Psoas muscle (tissue), 7 donors: ENCODE measurements at regions not wholly inside any gene's neighbourhood (a gene's known extent, or its start where the extent isn't known, plus 50 kb on each side); places are given as distances from the start of the nearest gene placed in this dataset.

Source experiments
- ATAC-seq, 4 donors: fragments of 200-7000 bp; cut with Tn5 transposase; one replicate each; pipeline ENCODE4 v1.9.1; 2020; ENCODE audit warnings: moderate library complexity in 3 of 4, mild to moderate bottlenecking in 2 of 4
- DNase-seq, 2 donors: peaks; one replicate each; pipeline ENCODE4 v3.0.0-alpha.2; 2020
- H3K27ac ChIP-seq: fragments of 200-600 bp; one replicate; pipeline ENCODE4 v1.8.0; 2022
- H3K27me3 ChIP-seq, 3 donors: fragments of 200-600 bp in 1 of 3; one replicate each; pipeline versions ENCODE4 v1.6.1 to v1.8.0; 2013 to 2022; ENCODE audit warnings: low read length in 2 of 3, mild to moderate bottlenecking in 2 of 3, moderate library complexity in 1 of 3; ENCODE audit not compliant: insufficient read depth in 3 of 3
- H3K36me3 ChIP-seq, 2 donors: fragments of 200-600 bp in 1 of 2; one replicate each; pipeline versions ENCODE4 v1.6.1 to v1.8.0; 2013 to 2022; ENCODE audit warnings: low read depth in 1 of 2, mild to moderate bottlenecking in 1 of 2, moderate library complexity in 1 of 2; ENCODE audit not compliant: insufficient read depth in 1 of 2
- H3K4me1 ChIP-seq: fragments of 200-600 bp; one replicate; pipeline ENCODE4 v1.8.0; 2022
- H3K4me3 ChIP-seq: fragments of 200-600 bp; one replicate; pipeline ENCODE4 v1.8.0; 2022; ENCODE audit warnings: mild to moderate bottlenecking
- H3K9me3 ChIP-seq: fragments of 200-600 bp; one replicate; pipeline ENCODE4 v1.8.0; 2022
- WGBS, 3 donors: extraction: QIAGEN DNeasy Blood & Tissue Kit; methylation state at CpG; one replicate each; pipeline versions ENCODE4 v1.1.6 to v1.1.7; 2013; 5-methylcytosine and 5-hydroxymethylcytosine counted together
- intact Hi-C, 2 donors: fragments of 100-400 bp; cut with DNase I; formaldehyde crosslinking; loops; one replicate each; pipeline versions ENCODE4 v1.11.0 to v1.14.2; 2022
- TF ChIP-seq, protein P1 (sequence below): fragments of 200-600 bp; IDR thresholded peaks from one replicate; pipeline ENCODE4 v1.8.0; 2022; ENCODE audit warnings: antibody characterized with exemption
- donor health status: healthy with polysubstance abuse.
- donor health status: DM: no; HTN: no; CAD: no; lungs with moderate emphysema.
- donor health status: Bipolar disorder and iron deficiency.
- donor health status: healthy.
- donor health status: DM: yes; HTN: yes; CAD: no.
- donor health status: DM: no; HTN: no; CAD: no.
- donor health status: DM: yes; HTN: yes; CAD: no.

DNA sequence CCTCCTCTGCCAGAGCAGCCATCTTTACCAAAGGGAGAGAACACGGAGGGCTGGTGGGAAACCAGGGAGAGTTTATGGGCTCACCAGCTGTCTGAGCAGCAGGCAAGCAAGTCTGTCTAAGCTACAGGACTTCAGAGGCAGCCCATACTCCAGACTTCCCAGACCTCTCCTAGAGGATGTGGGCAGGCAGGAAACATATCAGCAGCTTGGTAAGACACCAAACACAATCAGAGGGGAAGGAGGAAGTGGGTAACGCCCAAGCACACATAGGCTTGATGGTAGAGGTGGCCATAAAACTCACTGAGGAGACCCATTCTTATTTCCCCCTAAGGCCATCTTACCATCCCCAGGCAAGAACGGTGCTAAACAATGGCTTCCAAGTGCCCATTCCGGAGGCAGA lies 143.1 kb upstream of the ARID1B start:
- Histone ChIP-seq H3K4me3 (no peak overlapping the region), H3K27ac (no peak overlapping the region), H3K4me1 (peaks cover 4% of the 10 kb centered on the region), H3K27me3 (no peaks in the 10 kb centered on the region), H3K36me3 (no peaks in the 10 kb centered on the region), H3K9me3 (no peaks in the 10 kb centered on the region)
- 82 to 88% (median 83%) methylated on average over 4 of the region's 4 CpGs for WGBS, 3 donors
- intact Hi-C loops = no loop called here
- DNase-seq (no peak), ATAC-seq (no peak)
- TF ChIP-seq, protein P1, sequence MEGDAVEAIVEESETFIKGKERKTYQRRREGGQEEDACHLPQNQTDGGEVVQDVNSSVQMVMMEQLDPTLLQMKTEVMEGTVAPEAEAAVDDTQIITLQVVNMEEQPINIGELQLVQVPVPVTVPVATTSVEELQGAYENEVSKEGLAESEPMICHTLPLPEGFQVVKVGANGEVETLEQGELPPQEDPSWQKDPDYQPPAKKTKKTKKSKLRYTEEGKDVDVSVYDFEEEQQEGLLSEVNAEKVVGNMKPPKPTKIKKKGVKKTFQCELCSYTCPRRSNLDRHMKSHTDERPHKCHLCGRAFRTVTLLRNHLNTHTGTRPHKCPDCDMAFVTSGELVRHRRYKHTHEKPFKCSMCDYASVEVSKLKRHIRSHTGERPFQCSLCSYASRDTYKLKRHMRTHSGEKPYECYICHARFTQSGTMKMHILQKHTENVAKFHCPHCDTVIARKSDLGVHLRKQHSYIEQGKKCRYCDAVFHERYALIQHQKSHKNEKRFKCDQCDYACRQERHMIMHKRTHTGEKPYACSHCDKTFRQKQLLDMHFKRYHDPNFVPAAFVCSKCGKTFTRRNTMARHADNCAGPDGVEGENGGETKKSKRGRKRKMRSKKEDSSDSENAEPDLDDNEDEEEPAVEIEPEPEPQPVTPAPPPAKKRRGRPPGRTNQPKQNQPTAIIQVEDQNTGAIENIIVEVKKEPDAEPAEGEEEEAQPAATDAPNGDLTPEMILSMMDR = no peak

DNA sequence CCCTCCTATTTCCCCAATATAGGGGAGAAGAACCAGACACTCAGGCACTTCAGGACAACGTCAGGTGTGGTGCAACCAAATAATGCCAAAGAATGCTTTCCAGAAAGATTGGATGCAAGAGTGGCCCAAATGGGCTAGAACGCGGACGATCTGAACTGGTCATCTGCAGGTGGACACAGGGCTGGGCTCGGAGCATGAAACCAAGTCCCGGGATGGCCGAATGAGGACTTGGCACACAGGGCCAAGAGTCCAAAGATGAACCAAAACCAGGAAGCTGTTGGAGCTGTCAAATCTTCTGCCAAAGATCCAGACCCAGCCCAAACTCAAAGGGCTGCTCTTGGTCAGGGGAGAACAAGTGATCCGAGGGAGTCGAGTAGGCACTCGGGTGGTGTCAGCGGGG lies 143.9 kb upstream of the ARID1B start:
- H3K27me3 ChIP-seq = no peaks in the 10 kb centered on the region
- no peaks in the 10 kb centered on the region for H3K36me3 ChIP-seq
- intact Hi-C loops = no loop called here
- no peak overlapping the region for H3K27ac ChIP-seq
- no peak overlapping the region for H3K4me3 ChIP-seq
- DNase-seq = no peak
- peaks cover 4% of the 10 kb centered on the region for H3K4me1 ChIP-seq
- no peaks in the 10 kb centered on the region for H3K9me3 ChIP-seq
- TF ChIP-seq, protein P1 = no peak
- WGBS, 3 donors = 84 to 90% (median 87%) methylated on average over 11 of the region's 11 CpGs
- no peak for ATAC-seq

DNA sequence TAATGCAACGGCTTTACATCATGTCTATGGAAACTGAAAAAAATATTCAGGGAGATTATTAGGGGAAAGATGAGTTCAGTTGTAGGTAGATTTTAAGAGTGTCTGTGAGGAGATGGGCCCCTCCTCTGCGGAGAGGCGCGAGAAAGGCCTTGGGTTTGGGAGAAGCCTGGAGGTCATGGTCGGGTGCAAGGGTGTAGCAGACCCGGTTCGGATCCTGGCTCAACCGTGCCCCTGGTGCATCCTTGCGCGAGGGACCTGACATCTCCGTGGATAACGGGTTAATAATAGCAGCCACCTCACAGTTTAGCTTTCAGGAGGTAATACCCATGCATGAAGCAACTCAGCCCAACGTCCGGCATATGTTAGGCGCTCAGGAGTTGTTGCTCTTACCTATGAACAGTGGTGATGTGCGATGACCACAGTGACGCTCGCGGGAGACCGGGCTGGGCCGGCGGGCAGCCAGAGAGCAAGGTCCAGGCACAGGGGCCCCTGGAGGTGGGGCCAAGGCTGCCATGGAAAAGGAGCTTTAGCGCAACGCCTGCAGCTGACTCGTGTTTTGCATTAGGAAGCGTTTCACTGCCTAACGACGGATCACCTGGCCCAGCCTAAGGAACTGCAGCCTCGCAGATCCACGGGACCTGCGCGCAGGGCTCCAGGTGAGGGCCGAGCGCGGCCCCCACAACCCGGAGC lies 146.4 kb upstream of the ARID1B start:
- TF ChIP-seq, protein P1 = no peak
- ATAC-seq (no peak), DNase-seq (no peak)
- Histone ChIP-seq H3K4me1 (peaks cover 2% of the 10 kb centered on the region), H3K27me3 (no peaks in the 10 kb centered on the region), H3K36me3 (no peaks in the 10 kb centered on the region), H3K27ac (no peak overlapping the region), H3K4me3 (no peak overlapping the region), H3K9me3 (no peaks in the 10 kb centered on the region)
- intact Hi-C loops = no loop called here
- 91 to 94% (median 93%) methylated on average over 36 of the region's 36 CpGs for WGBS, 3 donors

DNA sequence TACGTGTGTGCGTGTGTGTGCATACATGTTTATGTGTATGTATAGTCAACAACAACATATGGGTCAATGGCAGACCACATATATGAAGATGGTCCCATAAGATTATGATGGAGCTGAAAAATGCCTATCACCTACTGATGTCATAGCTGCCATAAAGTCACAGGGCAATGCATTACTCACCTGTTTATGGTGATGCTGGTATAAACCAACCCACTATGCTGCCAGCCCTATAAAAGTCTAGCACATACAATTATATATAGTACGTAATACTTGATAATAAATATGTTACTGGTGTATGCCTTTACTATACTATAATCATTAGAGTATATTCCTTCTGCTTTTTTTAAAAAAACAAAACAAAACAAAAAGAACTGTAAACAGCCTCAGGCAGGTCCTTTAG lies 148.4 kb upstream of the ARID1B start:
- DNase-seq = no peak
- Histone ChIP-seq H3K27me3 (no peaks in the 10 kb centered on the region), H3K4me1 (no peaks in the 10 kb centered on the region), H3K4me3 (no peak overlapping the region), H3K27ac (no peak overlapping the region), H3K9me3 (no peaks in the 10 kb centered on the region), H3K36me3 (no peaks in the 10 kb centered on the region)
- intact Hi-C loops = no loop called here
- TF ChIP-seq, protein P1 = no peak
- ATAC-seq = no peak
- WGBS, 3 donors = 62 to 82% (median 80%) methylated on average over 3 of the region's 3 CpGs

DNA sequence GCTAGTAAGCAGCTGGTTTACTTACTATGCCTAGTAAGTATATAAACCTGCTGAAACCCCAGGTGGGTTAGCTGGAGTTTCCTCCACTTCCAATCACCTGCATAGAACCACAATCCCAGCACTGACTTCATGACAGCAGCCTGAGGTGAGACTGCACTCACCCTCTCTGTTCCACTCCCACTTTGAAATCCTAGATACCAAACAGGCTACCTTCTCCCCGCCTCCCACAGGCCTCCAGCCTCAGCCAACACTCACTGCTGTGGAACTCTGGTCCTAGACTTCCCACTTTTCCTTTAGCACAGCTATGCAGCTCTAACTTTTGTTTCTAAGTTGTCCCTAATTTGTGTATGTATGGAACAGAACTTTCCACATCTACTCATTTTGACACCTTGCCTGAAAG lies 149.7 kb upstream of the ARID1B start:
- intact Hi-C loops = no loop called here
- TF ChIP-seq, protein P1 = no peak
- H3K4me3 ChIP-seq = no peak overlapping the region
- no peaks in the 10 kb centered on the region for H3K9me3 ChIP-seq
- H3K27me3 ChIP-seq = no peaks in the 10 kb centered on the region
- no peaks in the 10 kb centered on the region for H3K4me1 ChIP-seq
- no peak for DNase-seq
- whole genome bisulfite sequencing, 3 donors = 71 to 89% (median 85%) methylated on average over 1 of the region's 1 CpG
- no peak overlapping the region for H3K27ac ChIP-seq
- ATAC-seq = no peak
- H3K36me3 ChIP-seq = no peaks in the 10 kb centered on the region
